ENCODE measurements at regions not wholly inside any gene's neighbourhood (a gene's known extent, or its start where the extent isn't known, plus 50 kb on each side); places are given as distances from the start of the nearest gene placed in this dataset.
A peak's percentile ranks its signal among the peaks of the same experiment; 100 is the strongest.

DNA sequence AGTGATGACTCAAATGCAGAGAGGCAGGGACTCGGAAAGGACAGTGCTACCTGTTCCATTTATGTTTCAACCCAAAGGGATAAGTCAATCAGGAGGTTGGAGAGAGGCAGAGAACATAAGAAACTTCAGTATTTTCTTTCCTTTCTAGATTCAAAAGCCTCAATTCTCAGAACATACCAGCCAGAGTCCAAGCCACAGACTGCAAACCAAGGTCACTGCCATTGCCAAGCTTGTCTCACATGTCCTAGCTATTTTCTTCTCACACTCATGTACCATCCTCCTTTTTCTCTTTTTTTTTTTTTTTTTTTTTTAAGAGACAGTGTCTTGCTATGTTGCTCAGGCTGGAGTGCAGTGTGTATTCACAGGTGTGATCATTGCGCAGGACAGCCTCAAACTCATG is 111.7 kb upstream of the AKIP1 start:
- no peak for DNase-seq (ENCODE audit: low read depth)

DNA sequence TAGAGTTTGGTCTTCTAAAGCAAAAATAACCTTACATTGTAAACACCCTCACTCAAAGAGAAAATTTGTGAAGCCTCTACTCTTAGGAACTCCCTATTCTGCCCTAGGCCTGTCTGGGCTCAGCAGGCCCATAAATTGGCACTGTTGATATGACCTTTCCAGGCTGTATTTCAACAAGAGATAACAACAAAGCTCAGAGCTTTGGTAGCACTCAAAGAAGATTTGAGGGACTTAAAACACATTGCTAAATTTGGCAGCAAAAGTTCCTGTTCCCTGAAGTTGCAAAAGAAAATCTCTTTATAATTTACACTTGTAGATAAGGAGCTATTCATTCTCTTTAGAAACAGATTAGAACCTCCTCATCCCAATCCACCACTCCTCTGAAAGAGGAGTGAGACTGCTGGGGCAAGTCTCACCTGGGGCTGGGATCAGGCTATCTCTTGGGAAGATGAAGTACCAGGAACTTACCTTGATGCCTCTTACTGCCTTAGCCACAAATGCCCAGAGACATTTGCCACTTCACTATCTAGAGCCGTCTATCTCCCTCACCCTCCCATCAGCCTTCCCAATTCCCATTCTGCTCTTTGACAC is 110.4 kb upstream of the AKIP1 start:
- peak; percentile 84 for DNase-seq (ENCODE audit: low read depth)

DNA sequence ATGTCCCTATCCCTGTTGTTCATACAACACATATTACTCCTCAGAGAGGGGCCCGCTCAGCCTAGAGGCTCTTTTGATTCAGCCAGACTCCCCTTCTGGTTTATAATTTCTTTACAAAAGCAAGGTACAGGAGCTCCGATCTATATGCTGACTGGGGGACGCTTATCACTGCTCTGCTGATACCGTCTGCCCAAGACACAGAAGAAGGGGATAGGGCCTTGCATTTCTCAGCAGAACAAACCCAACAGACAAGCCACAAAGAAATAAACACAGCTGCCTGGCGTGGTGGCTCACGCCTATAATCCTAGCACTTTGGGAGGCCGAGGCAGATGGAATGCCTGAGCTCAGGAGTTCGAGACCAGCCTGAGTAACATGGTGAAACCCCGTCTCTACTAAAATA is 109.9 kb upstream of the AKIP1 start:
- DNase-seq (ENCODE audit: low read depth), result no peak

DNA sequence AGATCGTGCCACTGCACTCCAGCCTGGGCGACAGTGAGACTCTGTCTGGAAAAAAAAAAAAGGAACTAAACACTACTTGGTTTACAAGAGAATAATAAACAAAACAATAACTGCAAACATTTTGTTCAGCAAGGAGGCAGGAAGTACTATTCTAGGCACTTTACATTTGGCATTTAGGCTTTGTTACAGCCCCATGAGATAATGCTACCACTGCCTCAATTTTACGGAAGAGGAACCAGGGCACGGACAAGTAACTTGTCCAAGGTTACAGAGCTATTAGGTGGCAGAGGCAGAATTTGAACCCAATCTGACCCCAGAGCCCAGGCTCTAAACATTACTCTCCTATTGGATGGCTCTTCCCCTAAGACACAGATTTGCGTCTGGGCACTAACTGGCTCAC is 108.7 kb upstream of the AKIP1 start:
- no peak for DNase-seq (ENCODE audit: low read depth)

DNA sequence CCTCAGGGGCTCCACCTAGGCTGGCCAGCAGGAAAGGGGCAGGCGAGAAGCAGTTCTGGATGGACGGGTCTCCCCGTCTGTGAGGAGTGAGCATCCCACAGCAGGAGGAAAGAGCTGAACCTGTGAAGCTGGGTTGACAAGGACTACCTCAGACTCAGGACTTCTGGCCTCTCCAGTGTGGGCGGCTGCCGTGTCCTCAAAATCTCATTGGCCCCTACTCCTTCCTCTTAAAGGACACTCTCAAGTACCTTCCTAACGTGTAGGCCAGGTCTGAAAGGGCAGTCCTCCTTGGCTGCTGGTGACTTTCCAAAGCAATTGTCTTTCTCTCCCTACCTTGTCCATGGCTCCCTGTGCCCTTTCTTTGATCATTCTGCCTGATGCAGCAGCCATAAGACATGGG is 107.0 kb upstream of the AKIP1 start:
- no peak for DNase-seq (ENCODE audit: low read depth)

DNA sequence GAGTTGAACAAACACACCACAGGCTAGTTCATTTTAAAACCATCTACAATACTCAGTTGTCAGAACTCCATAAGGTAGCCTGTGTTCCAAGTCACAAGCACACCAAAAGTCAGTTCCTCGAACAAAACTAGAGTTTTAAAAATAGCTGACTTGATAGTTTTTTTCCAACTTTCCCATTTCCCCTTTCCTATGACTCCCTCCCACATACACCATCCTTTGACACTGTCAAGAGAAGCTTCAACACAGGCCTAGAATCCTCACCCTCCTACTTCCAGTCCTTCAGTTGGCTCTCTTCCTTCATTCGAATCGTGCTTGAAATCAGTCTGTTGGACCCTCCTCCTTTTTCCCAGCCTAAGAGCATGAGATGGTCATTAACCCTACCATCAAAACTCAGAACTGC is 105.7 kb upstream of the AKIP1 start:
- no peak for DNase-seq (ENCODE audit: low read depth)

DNA sequence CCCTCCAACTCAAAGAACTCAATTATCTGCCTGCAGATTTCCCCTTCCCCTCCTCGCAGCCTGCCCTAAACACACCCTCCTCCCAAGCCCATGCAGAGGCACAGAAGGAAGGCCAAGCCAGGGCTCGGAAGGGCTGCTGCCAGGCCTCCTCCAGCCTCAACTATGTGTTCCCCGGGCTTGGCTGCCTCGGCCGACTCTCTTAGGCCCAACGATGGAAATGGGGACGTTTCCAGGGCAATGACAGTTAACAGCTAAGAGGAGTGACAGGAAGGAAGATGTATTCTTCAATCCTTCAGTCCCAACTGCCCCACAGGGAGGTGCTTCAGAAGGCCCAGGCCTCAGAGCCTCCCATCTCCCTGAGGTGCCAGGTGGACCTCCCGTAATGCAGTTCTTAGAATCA is 104.0 kb upstream of the AKIP1 start:
- no peak for DNase-seq (ENCODE audit: low read depth)

DNA sequence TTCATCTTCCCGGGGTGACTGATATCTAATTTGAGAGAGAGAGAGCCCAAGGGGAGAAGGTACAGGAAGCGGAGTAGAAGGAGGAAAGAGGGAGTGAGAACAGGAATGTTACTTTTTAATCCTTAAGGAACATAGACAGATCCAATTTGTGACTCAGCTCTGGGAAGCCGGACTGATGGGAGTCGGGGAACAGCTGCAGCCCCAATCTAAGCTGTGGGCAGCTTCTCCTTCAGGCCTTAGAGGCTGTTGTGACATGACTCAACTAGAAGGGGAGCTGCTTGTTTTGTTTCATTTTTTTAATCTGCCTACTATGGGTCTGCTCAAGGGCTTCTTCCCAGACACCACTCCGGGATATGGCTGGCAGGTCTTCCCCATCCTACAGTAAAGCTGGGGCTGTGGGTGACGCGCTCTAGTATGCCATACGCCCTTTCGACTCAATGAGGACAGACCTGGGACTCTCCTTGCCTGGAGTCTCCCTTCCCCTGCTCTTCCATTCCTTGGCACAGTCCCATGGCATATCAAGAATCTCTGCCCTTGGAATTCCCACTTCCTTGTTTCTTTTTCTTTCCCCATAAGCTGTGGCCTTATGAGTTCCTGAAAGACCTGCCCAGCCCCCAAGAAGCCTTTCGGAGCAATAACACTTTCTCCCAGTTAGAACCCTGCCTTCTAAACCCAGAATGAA is 103.3 kb upstream of the AKIP1 start:
- DNase-seq (ENCODE audit: low read depth), result peak; percentile 90

DNA sequence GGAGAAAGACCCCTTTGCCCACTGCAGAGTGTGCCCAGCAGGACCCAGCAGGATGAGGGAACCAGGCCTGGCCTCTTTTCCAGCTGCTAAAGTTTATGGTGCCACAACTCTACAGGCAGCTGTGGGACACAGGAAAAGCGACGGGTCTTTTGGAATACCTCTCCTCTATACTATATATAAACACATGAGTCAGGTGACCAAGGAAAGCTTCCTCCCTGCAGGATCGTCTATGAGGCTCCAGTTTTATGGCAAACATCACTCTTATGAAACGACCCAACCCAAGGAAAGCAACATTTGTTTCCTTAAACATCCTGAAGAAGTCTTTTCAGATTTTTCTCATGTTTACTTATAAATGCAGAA is 102.8 kb upstream of the AKIP1 start:
- DNase-seq (ENCODE audit: low read depth), result no peak

DNA sequence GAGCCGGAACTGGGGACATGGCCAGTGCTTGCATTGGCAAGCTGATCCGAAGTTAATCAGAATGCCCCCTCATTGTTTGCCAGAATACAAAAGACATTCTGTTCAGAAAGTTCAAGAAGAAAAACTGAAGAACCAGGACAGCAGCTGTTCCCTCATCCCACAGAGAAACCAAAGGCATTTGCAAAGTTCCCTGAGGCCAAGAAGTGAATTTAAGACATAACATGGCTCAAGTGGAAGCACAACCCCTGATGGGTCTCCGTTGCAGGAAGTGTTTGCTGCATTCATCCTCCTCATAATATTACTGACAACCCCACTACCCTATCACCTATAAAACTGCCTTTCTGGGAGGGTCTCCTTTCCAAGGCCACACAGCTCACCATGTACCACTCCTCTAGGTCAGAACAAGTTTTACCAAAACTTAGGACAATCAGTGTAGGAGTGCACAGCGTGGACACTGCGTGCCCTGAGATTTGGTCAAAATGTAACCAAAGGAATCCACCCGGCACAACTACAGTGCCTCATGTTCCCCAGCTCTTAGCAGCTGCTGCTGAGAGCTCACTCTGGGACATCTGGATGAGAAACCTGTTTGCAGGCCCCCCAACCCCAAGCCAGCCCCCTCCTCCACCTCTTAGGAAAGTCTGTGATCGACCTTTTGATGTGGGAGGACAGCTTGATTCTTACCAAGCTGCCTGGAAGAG is 101.6 kb upstream of the AKIP1 start:
- no peak for DNase-seq (ENCODE audit: low read depth)

DNA sequence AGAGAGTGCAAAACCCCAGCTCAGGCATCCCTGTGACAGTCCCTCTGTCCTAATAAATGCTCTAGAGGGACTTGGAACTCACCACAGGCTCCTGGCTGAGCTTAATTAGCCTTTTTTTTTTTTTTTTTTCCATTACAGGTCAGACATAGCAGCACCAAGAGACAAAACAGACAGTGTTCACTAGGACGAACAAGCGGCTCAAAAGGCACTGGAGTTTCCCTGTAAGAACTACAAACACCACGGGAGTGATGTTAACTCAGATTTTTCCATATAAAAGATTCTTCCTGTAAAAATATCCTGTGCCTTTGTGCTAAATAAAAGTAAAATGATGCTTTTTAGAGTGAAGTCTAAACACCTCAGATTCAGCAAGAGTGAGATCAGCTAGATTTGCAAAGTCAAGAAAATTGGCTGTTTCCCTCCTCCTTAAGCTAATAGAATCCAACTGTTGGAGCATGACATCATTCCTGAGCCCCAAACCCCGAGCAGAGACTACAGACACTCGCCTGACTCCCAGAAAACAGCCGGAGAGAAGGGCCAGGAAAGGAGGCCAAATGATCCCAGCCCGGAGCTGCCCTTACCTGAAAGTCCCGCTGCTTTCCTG is 101.0 kb upstream of the AKIP1 start:
- no peak for DNase-seq (ENCODE audit: low read depth)

DNA sequence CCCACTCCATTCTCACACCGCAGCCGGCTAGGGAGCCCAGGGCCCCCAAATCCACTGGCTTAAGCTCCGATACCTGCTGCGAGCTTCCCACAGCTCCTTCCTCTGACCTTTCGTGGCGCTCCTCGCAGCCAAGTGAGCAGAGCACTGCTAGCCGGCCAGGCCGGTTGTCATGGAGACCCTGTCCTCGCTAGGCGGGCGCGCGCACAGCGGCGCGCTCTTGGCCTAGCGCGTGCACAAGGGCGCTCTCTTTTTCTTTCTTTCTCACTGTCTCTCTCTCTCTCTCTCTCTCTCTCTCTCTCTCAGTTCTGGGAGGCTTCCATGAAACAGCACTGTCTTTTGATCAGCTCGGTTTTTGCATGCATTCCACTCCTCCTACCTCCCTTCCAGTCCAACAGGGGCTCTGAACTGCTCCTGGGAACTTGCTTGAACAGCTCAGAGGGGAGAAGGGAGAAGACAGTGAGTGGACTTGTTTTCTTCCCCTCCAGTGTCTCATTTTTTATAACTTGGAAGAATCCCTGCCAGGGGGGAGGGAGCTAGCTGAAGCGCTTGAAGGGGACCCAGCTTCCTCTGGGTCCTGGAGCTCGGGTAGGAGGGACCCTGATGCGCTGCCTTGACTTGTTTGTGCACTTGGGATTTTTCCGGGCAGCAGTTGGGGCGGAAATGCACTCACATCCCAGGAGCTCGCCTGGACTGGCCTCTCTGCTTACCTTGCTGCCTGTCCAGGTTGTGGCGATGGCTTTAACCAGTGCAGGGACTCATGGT is 100.3 kb upstream of the AKIP1 start:
- peak; percentile 79 for DNase-seq (ENCODE audit: low read depth)

DNA sequence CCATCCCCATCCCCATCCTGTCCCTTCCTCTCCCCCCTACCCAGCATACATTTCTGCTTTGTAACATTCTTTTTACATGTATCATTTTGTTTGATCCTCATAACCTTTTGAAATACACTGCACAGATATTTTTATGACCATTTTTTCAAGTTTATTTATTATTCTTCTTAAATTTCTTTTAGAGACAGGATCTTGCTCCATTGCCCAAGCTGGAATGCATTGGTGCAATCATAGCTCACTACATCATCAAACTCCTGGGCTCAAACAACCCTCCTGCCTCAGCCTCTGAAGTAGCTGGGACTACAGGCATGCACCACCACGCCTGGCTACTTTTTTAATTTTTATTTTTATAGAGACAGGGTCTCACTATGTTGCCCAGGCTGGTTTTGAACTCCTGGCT is 99.4 kb upstream of the AKIP1 start:
- no peak for DNase-seq (ENCODE audit: low read depth)

DNA sequence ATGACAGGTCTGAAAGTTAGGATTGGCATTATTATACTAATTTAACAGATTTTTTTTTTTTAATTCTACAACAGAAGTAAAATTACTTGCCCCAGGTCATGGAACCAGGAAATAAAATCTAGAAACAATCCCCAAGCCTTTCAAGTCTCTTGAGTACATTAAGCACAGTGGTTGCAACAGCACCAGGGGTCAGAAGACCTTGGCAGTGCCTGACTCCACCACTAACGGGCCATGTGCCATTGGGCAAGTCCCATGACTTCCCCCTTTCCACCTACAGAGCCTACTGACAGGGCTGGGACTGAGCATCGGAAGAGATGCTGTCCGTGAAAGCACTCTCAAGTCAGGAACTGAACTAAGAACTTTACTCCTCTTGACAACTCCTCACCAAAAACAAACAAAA is 98.6 kb upstream of the AKIP1 start:
- DNase-seq (ENCODE audit: low read depth), result peak; percentile 70

DNA sequence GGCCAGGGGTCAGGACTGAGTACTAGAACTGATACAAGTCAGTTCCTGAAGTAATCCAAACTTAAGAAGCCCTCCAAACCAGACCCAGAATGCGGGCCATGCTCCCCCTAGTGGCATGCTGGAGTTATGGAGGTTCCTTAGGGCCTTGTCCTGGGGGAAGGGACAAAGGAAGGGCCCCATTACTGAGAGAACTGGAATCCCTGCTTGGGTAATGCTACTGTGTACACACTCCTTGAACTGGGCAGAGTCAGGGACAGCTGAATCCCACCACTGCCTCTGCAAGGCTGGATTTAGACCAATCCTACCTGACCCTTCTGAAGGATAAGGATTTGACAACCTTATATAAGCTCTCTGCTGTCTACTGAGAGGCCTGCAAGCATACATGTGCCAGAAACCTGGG is 97.3 kb upstream of the AKIP1 start:
- DNase-seq (ENCODE audit: low read depth), result peak; percentile 88

DNA sequence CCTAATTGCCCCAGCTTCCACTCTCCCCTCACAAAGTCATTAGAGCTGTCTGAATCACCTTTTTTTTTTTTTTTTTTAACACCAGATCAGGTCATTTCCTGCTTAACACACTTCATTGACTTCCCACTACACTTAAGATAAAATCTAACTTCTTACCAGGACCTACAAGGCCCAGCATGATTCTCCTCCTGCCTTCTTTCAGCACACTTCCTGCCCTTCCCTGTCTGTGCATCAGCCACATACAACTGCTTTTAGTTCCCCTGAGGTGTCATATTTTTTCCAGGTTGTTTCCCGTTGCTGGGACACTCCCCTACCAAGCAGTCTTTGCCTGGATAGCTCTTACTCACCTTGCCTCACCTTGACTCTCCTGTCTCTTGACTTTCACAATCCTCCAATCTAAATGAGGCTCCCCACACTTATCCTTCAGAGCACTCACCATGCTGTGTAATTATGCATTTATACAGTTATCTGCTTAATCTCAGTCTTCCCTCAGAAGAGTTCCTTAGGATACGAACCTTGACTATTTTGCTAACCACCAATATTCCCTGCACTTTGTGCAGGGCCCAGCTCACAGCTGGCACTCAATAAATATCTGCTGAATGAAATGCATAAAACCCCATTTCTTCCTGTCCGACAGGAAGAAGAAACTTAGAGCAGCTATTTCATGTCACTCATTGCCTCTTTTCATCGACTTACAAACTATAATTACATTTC is 96.6 kb upstream of the AKIP1 start:
- DNase-seq (ENCODE audit: low read depth), result no peak

DNA sequence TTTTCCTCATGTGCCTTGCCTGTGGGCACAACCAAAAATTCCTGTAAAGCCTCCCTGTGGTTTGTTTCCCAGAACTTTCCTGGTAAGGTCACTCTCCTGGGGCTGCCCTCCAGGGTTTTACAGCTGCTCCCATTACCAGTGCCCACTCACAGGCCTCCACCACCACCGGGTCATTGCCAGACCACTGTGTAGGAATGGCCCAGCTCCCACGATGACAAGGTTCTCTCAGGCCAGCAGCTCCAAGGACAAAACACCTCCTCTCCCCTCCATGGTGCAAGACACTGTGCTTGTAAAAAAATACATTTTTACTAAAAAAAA is 96.1 kb upstream of the AKIP1 start:
- DNase-seq (ENCODE audit: low read depth), result no peak

DNA sequence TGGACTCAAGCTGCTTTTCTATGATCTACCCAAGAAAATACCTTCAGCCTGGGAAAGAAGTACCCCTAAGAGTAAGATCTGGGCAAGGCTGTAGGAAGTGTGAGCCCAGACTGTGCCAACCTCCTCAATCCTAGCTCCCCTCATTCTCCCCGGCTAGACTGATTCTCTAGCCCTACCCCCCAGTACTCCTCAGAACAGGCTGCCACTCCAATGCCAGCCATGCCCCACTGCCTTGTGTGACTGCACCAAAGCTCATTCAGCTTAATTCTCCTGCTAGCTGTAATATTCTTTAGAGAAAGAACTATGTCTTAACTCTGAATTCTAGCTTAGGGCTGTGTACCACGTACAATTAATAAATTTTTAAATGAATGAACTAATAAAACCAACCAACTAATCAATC is 92.6 kb upstream of the AKIP1 start:
- no peak for DNase-seq (ENCODE audit: low read depth)

DNA sequence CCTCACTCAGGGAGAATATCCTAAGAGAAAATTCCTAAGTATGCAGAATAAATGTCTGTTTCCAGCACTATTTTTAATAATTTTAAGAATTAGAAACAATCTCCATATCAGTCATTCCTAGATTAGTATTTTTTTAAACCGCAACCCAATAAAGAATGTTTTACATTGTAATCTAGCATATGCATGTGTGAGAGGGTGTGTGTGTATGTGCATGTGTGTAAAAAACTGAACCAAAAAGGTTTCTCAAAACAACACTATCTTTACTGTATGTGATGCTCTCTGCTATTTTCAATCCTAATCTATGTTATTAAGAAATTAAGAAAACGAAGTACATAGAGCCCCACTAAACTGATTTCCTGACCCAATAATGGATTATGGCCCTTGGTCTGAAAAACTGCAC is 90.6 kb upstream of the AKIP1 start:
- DNase-seq (ENCODE audit: low read depth), result no peak

DNA sequence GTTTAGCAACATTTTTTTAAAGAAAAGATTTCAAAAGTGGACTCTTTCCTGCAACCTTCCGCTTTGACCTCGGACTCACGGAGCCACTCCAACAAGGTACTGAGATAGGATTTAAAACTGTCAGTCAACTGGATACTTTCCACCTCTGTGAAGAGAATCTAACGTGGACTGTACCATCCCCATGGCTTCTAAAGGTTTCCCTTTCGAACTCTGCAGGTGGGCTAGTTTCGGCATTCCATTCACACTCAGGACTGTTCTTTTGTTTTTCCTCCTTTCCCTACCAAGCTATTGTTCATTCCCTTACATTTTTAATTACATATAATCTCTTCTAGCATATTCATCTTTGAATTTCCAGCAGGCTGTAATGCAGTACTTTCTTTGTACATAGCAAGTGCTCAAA is 88.5 kb upstream of the AKIP1 start:
- no peak for DNase-seq (ENCODE audit: low read depth)

DNA sequence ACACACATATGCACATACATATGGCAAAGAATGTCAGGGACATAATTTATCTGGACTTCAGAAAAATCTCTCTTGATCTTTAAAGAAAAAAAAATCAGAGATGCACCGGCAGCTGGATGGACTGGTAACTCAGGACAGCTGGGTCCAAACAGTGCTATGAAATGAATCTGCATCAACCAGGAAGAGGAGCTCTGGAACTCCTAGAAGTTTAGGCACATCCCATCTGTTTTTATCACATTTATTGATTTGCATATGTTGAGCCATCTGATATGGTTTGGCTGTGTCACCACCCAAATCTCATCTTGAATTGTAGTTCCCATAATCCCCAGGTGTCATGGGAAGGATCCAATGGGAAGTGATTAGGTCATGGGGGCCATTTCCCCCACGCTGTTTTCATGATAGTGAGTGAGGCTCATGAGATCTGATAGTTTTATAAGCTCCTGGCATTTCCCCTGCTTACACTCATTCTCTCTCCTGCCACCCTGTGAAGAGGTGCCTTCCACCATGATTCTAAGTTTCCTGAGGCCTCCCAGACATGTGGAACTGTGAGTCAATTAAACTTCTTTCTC is 87.7 kb upstream of the AKIP1 start:
- no peak for DNase-seq (ENCODE audit: low read depth)

Data from amniotic epithelial cell (primary cell).